ENCODE measurements at regions not wholly inside any gene's neighbourhood (a gene's known extent, or its start where the extent isn't known, plus 50 kb on each side); places are given as distances from the start of the nearest gene placed in this dataset.
"Not testable (repeated sequence)": the region's sequence is repeated elsewhere in the genome, so short reads cannot be mapped to it uniquely, and the experiment has no call there.

DNA sequence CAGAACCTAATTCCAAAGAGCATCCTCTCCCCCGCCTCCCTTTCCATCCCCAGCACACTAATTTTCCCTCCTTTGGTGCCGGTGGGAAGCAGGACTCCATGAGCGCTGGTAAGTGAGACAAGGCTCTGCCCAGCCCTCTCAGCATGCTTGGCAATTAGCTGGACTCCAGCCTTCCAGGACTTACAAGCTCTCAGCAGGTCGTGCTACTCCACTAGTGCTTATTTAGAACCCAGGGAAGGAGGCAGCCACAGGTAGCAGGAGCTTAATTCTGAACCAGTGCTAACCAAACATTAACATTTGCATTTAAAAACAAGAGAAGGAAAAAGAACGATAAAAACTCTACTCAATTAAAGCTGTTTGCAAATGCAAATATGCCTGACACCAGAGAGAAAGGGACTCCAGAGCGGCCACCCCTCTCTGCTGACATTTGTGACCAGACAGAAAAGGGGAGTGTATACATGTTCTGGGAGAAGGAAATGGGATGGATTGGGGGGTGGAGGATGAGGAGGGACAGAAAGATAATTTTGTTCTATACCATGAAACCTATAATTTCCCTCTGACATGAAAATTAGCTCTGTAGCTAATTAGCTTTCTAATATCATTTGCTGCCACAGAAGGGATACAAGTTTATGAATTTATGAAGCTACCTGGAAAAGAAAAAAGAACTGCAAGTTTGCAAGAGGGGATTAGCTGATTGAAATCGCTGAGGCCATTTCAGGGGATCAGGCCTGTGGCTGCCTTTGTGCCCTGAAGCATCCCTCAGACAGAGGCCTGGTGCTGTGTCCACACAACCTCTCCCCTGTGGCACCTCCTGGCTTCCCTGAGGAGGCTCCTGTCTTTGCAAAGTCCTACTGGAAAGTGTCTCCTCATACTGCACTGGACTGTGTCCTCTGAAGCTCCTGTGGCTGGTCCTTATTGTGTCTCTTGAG is 266.3 kb downstream of the SEC61B start:
- H3K4me3 ChIP-seq (ENCODE audit: insufficient read depth, low read depth, low read length), result no peak overlapping the region
- H3K27ac ChIP-seq (ENCODE audit: insufficient read depth, low read depth, low read length, poor library complexity, severe bottlenecking), result no peak overlapping the region
- no peaks in the 10 kb centered on the region for H3K9me3 ChIP-seq (ENCODE audit: control insufficient read depth, low read length)
- 13 to 17% methylated on average over 7 of the region's 7 CpGs for WGBS, 2 experiments
- peaks cover 19% of the 10 kb centered on the region for H3K27me3 ChIP-seq (ENCODE audit: control insufficient read depth, insufficient read depth, low read length, poor library complexity, severe bottlenecking)
- H3K4me1 ChIP-seq (ENCODE audit: control insufficient read depth, insufficient read depth, low read length), result peaks cover 10% of the 10 kb centered on the region
- no peaks in the 10 kb centered on the region for H3K36me3 ChIP-seq (ENCODE audit: control insufficient read depth, insufficient read depth, low read length)

DNA sequence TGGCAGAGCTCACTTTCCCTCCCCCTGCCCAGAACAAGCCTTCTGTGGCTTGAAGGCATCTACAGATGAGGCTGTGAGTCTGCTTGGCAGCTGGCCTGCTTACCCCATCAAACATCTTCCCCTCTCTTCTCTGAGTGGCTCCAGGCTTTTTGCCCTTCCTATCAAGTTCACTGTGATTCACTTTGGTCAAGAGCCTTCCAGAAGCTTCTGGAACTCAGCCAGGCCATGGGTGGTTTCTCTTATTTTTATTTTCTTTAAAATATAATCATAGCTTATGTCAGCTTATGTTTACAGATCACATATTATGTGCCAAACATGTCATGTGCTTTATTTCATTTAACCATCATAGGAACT is 267.0 kb downstream of the SEC61B start:
- H3K4me1 ChIP-seq (ENCODE audit: control insufficient read depth, insufficient read depth, low read length), result peaks cover 10% of the 10 kb centered on the region
- H3K36me3 ChIP-seq (ENCODE audit: control insufficient read depth, insufficient read depth, low read length), result no peaks in the 10 kb centered on the region
- H3K27me3 ChIP-seq (ENCODE audit: control insufficient read depth, insufficient read depth, low read length, poor library complexity, severe bottlenecking), result peaks cover 19% of the 10 kb centered on the region

GRCh38 chr9:99490729-99491128 is 268.6 kb downstream of the SEC61B start:
- H3K9me3 ChIP-seq (ENCODE audit: control insufficient read depth, low read length), result no peaks in the 10 kb centered on the region
- H3K4me3 ChIP-seq (ENCODE audit: insufficient read depth, low read depth, low read length), result no peak overlapping the region
- WGBS, 2 experiments, result 57 to 59% methylated on average over 3 of the region's 3 CpGs
- peaks cover 10% of the 10 kb centered on the region for H3K4me1 ChIP-seq (ENCODE audit: control insufficient read depth, insufficient read depth, low read length)
- H3K27me3 ChIP-seq (ENCODE audit: control insufficient read depth, insufficient read depth, low read length, poor library complexity, severe bottlenecking), result peaks cover 19% of the 10 kb centered on the region
- no peaks in the 10 kb centered on the region for H3K36me3 ChIP-seq (ENCODE audit: control insufficient read depth, insufficient read depth, low read length)
- H3K27ac ChIP-seq (ENCODE audit: insufficient read depth, low read depth, low read length, poor library complexity, severe bottlenecking), result no peak overlapping the region

More for the DNA sequence above, 267.0 kb downstream of the SEC61B start:
- no peak overlapping the region for H3K27ac ChIP-seq (ENCODE audit: insufficient read depth, low read depth, low read length, poor library complexity, severe bottlenecking)
- H3K9me3 ChIP-seq (ENCODE audit: control insufficient read depth, low read length), result no peaks in the 10 kb centered on the region
- H3K4me3 ChIP-seq (ENCODE audit: insufficient read depth, low read depth, low read length), result no peak overlapping the region

- H3K4me1 ChIP-seq (ENCODE audit: control insufficient read depth, insufficient read depth, low read length), result peaks cover 10% of the 10 kb centered on the region
These were observed 269.5 kb downstream of the SEC61B start for GRCh38 chr9:99491408-99492158.

DNA sequence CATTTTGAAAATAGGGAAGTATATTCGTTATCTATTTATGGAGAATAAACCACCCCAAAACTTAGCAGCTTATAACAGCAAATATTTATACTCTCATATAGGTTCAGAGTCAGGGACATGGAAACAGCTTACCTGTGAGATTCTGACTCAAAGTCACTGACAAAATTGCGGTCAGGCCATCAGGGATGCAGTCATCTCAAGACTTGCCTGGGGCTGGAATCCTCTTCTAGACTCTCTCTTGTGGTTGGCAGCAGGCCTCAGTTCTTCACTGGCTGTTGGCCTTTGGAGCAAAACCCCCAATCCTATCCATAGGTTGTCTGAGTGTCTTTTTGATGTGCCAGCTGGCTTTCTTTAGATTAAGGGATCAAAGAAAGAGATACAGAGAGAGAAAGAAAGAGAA is 275.6 kb downstream of the SEC61B start:
- Histone ChIP-seq H3K9me3 (ENCODE audit: control insufficient read depth, low read length) (no peaks in the 10 kb centered on the region), H3K4me3 (ENCODE audit: insufficient read depth, low read depth, low read length) (no peak overlapping the region), H3K27ac (ENCODE audit: insufficient read depth, low read depth, low read length, poor library complexity, severe bottlenecking) (no peak overlapping the region), H3K4me1 (ENCODE audit: control insufficient read depth, insufficient read depth, low read length) (no peaks in the 10 kb centered on the region), H3K36me3 (ENCODE audit: control insufficient read depth, insufficient read depth, low read length) (no peaks in the 10 kb centered on the region), H3K27me3 (ENCODE audit: control insufficient read depth, insufficient read depth, low read length, poor library complexity, severe bottlenecking) (no peaks in the 10 kb centered on the region)
- WGBS, 2 experiments, result 90 to 91% methylated on average over 1 to 2 of the region's 2 CpGs

More at GRCh38 chr9:99491408-99492158, 269.5 kb downstream of the SEC61B start:
- Histone ChIP-seq H3K9me3 (ENCODE audit: control insufficient read depth, low read length) (no peaks in the 10 kb centered on the region), H3K4me3 (ENCODE audit: insufficient read depth, low read depth, low read length) (no peak overlapping the region), H3K27ac (ENCODE audit: insufficient read depth, low read depth, low read length, poor library complexity, severe bottlenecking) (no peak overlapping the region), H3K36me3 (ENCODE audit: control insufficient read depth, insufficient read depth, low read length) (no peaks in the 10 kb centered on the region), H3K27me3 (ENCODE audit: control insufficient read depth, insufficient read depth, low read length, poor library complexity, severe bottlenecking) (peaks cover 11% of the 10 kb centered on the region)
- WGBS, 2 experiments, result 91 to 92% methylated on average over 10 of the region's 10 CpGs

- not testable (repeated sequence) for H3K27ac ChIP-seq (ENCODE audit: insufficient read depth, low read depth, low read length, poor library complexity, severe bottlenecking); H3K36me3 ChIP-seq (ENCODE audit: control insufficient read depth, insufficient read depth, low read length); H3K27me3 ChIP-seq (ENCODE audit: control insufficient read depth, insufficient read depth, low read length, poor library complexity, severe bottlenecking); H3K9me3 ChIP-seq (ENCODE audit: control insufficient read depth, low read length); H3K4me1 ChIP-seq (ENCODE audit: control insufficient read depth, insufficient read depth, low read length); H3K4me3 ChIP-seq (ENCODE audit: insufficient read depth, low read depth, low read length)
- WGBS, 2 experiments, result 21 to 24% methylated on average over 11 to 15 of the region's 16 CpGs
These were observed 276.9 kb downstream of the SEC61B start for GRCh38 chr9:99498979-99499378.

DNA sequence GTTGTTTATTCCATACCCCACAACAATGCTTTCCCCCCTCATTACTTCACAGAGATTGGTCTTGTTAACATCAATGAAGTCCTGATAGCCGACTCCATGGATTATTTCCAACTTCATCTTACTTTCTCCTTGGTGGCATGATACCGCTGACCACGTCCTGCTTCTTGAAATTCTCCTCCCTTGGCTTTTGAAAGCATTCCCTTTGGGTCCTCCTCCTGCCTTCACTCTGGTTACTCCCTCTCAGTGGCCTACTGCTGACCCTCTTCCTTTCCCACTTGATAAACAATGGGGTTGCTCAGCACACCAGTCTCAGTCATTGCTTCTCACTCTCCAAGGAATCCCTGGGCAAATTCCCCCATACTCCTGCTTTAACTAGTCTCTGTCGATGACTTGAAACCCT is 283.9 kb downstream of the SEC61B start:
- no peak overlapping the region for H3K4me3 ChIP-seq (ENCODE audit: insufficient read depth, low read depth, low read length)
- WGBS, 2 experiments, result 91 to 94% methylated on average over 4 of the region's 4 CpGs
- H3K27ac ChIP-seq (ENCODE audit: insufficient read depth, low read depth, low read length, poor library complexity, severe bottlenecking), result no peak overlapping the region
- no peaks in the 10 kb centered on the region for H3K27me3 ChIP-seq (ENCODE audit: control insufficient read depth, insufficient read depth, low read length, poor library complexity, severe bottlenecking)
- no peaks in the 10 kb centered on the region for H3K4me1 ChIP-seq (ENCODE audit: control insufficient read depth, insufficient read depth, low read length)
- H3K36me3 ChIP-seq (ENCODE audit: control insufficient read depth, insufficient read depth, low read length), result no peaks in the 10 kb centered on the region
- no peaks in the 10 kb centered on the region for H3K9me3 ChIP-seq (ENCODE audit: control insufficient read depth, low read length)

- WGBS, 2 experiments, result 96 to 100% methylated on average over 1 of the region's 1 CpG
- no peak overlapping the region for H3K27ac ChIP-seq (ENCODE audit: insufficient read depth, low read depth, low read length, poor library complexity, severe bottlenecking)
These were observed 284.8 kb downstream of the SEC61B start for GRCh38 chr9:99506747-99507348.

DNA sequence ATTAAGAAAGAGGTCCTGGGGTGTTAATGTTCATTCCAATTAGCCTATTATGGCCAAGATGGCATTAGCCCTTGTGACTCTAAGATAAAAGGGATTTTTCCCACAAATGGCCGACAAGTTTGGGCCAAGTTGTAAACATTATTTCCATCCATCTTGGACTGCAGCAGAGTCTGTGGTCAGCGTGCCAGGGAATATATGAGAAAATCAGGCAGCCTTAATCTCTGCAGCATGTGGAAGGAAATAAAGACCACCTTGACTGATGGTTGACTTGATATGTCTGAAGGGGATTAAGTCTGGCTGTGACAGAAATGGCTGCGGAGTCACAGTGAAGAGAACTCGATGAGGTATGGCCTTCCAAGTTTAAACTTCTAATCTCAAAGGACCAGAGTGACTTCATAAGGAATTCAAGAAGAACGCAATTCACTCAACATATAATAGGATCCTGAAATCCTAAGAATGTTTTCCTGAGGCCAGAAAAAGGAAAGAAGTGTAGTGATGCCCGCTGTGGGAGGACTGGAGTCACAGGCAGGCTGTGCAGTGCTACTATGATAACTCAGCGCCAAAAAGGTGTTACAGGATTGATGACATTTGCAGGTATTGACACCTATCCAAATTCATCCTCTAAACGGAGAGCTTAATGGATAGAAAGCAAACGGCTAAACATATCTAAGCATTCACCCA is 287.1 kb downstream of the SEC61B start:
- no peak overlapping the region for H3K27ac ChIP-seq (ENCODE audit: insufficient read depth, low read depth, low read length, poor library complexity, severe bottlenecking)
- H3K4me3 ChIP-seq (ENCODE audit: insufficient read depth, low read depth, low read length), result no peak overlapping the region
- 91% methylated on average over 8 to 9 of the region's 9 CpGs for WGBS, 2 experiments
- no peaks in the 10 kb centered on the region for H3K9me3 ChIP-seq (ENCODE audit: control insufficient read depth, low read length)
- no peaks in the 10 kb centered on the region for H3K4me1 ChIP-seq (ENCODE audit: control insufficient read depth, insufficient read depth, low read length)
- H3K36me3 ChIP-seq (ENCODE audit: control insufficient read depth, insufficient read depth, low read length), result no peaks in the 10 kb centered on the region
- H3K27me3 ChIP-seq (ENCODE audit: control insufficient read depth, insufficient read depth, low read length, poor library complexity, severe bottlenecking), result no peaks in the 10 kb centered on the region

More at GRCh38 chr9:99506747-99507348, 284.8 kb downstream of the SEC61B start:
- Histone ChIP-seq H3K36me3 (ENCODE audit: control insufficient read depth, insufficient read depth, low read length) (no peaks in the 10 kb centered on the region), H3K4me3 (ENCODE audit: insufficient read depth, low read depth, low read length) (no peak overlapping the region), H3K9me3 (ENCODE audit: control insufficient read depth, low read length) (no peaks in the 10 kb centered on the region), H3K4me1 (ENCODE audit: control insufficient read depth, insufficient read depth, low read length) (no peaks in the 10 kb centered on the region), H3K27me3 (ENCODE audit: control insufficient read depth, insufficient read depth, low read length, poor library complexity, severe bottlenecking) (no peaks in the 10 kb centered on the region)

Measured in ectodermal cell (in vitro differentiated cells).